Ishikawa (cell line): ENCODE measurements at regions not wholly inside any gene's neighbourhood (a gene's known extent, or its start where the extent isn't known, plus 50 kb on each side); places are given as distances from the start of the nearest gene placed in this dataset.

Experiments
- CEBPB ChIP-seq: IDR thresholded peaks from 2 replicates; pipeline ENCODE4 v1.6.1; 2012
- CREB1 ChIP-seq: IDR thresholded peaks from 2 replicates; pipeline ENCODE4 v1.6.1; 2012; ENCODE audit warnings: low read depth
- FOXM1 ChIP-seq: IDR thresholded peaks from 2 replicates; pipeline ENCODE4 v1.6.1; 2012; ENCODE audit warnings: low read depth, borderline replicate concordance
- TEAD4 ChIP-seq: IDR thresholded peaks from 2 replicates; pipeline ENCODE4 v1.6.1; 2012
- TF ChIP-seq, protein P1 (sequence below): IDR thresholded peaks from 2 replicates; pipeline ENCODE4 v1.6.1; 2012; ENCODE audit warnings: low read depth, mild to moderate bottlenecking

GRCh38 chr14:58705066-58705465, 67.3 kb downstream of the DACT1 start:
- TF ChIP-seq CREB1 = no peak
- no peak for TF ChIP-seq FOXM1
- TF ChIP-seq, protein P1, sequence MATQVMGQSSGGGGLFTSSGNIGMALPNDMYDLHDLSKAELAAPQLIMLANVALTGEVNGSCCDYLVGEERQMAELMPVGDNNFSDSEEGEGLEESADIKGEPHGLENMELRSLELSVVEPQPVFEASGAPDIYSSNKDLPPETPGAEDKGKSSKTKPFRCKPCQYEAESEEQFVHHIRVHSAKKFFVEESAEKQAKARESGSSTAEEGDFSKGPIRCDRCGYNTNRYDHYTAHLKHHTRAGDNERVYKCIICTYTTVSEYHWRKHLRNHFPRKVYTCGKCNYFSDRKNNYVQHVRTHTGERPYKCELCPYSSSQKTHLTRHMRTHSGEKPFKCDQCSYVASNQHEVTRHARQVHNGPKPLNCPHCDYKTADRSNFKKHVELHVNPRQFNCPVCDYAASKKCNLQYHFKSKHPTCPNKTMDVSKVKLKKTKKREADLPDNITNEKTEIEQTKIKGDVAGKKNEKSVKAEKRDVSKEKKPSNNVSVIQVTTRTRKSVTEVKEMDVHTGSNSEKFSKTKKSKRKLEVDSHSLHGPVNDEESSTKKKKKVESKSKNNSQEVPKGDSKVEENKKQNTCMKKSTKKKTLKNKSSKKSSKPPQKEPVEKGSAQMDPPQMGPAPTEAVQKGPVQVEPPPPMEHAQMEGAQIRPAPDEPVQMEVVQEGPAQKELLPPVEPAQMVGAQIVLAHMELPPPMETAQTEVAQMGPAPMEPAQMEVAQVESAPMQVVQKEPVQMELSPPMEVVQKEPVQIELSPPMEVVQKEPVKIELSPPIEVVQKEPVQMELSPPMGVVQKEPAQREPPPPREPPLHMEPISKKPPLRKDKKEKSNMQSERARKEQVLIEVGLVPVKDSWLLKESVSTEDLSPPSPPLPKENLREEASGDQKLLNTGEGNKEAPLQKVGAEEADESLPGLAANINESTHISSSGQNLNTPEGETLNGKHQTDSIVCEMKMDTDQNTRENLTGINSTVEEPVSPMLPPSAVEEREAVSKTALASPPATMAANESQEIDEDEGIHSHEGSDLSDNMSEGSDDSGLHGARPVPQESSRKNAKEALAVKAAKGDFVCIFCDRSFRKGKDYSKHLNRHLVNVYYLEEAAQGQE = no peak
- TF ChIP-seq CEBPB = no peak
- TF ChIP-seq TEAD4 = no peak
